Mesendoderm (in vitro differentiated cells): ENCODE measurements at regions not wholly inside any gene's neighbourhood (a gene's known extent, or its start where the extent isn't known, plus 50 kb on each side); places are given as distances from the start of the nearest gene placed in this dataset.
"Not testable (repeated sequence)": the region's sequence is repeated elsewhere in the genome, so short reads cannot be mapped to it uniquely, and the experiment has no call there.

ENCODE experiments used
- DNase-seq: peaks from one replicate; pipeline ENCODE4 v3.0.0; 2013
- H2AK5ac ChIP-seq: 2 replicates; pipeline ENCODE4 v1.6.1; 2013; ENCODE audit warnings: low read length, inconsistent platforms
- H2BK120ac ChIP-seq: 2 replicates; pipeline ENCODE4 v1.6.1; 2013; ENCODE audit warnings: low read depth, mild to moderate bottlenecking, low read length, moderate library complexity, mixed read lengths
- H2BK15ac ChIP-seq: replicated peaks from 2 replicates; pipeline ENCODE4 v1.6.1; 2013; ENCODE audit warnings: low read depth, mild to moderate bottlenecking, moderate library complexity
- H2BK5ac ChIP-seq: 2 replicates; pipeline ENCODE4 v1.6.1; 2013; ENCODE audit warnings: low read length, inconsistent platforms
- H3K18ac ChIP-seq: 2 replicates; pipeline ENCODE4 v1.6.1; 2013; ENCODE audit warnings: mild to moderate bottlenecking, low read length, mixed read lengths
- H3K23ac ChIP-seq: one replicate; pipeline ENCODE4 v1.6.1; 2013; ENCODE audit warnings: low read length
- H3K27ac ChIP-seq: 2 replicates; pipeline ENCODE4 v1.5.1; 2013; ENCODE audit warnings: low read depth, mild to moderate bottlenecking, inconsistent platforms, low read length, moderate library complexity
- H3K27me3 ChIP-seq: 2 replicates; pipeline ENCODE4 v1.6.1; 2013; ENCODE audit warnings: low read length, control low read depth, mild to moderate bottlenecking, inconsistent platforms; ENCODE audit not compliant: insufficient read depth, poor library complexity
- H3K36me3 ChIP-seq: 2 replicates; pipeline ENCODE4 v1.6.1; 2013; ENCODE audit warnings: low read length, inconsistent platforms; ENCODE audit not compliant: control insufficient read depth, insufficient read depth
- H3K4ac ChIP-seq: one replicate; pipeline ENCODE4 v1.6.1; 2013; ENCODE audit warnings: low read depth, mild to moderate bottlenecking, low read length, moderate library complexity
- H3K4me1 ChIP-seq: 2 replicates; pipeline ENCODE4 v1.6.1; 2013; ENCODE audit warnings: low read depth, low read length, inconsistent platforms; ENCODE audit not compliant: control insufficient read depth
- H3K4me2 ChIP-seq: 2 replicates; pipeline ENCODE4 v1.6.1; 2013; ENCODE audit warnings: low read length
- H3K4me3 ChIP-seq: 2 replicates; pipeline ENCODE4 v1.5.1; 2013; ENCODE audit warnings: mild to moderate bottlenecking, low read length
- H3K56ac ChIP-seq: one replicate; pipeline ENCODE4 v1.6.1; 2013; ENCODE audit warnings: low read length
- H3K79me1 ChIP-seq: 2 replicates; pipeline ENCODE4 v1.6.1; 2013; ENCODE audit warnings: low read length, inconsistent platforms
- H3K79me2 ChIP-seq: 2 replicates; pipeline ENCODE4 v1.6.1; 2013; ENCODE audit warnings: mild to moderate bottlenecking, low read length; ENCODE audit not compliant: control insufficient read depth, insufficient read depth
- H3K9ac ChIP-seq: 2 replicates; pipeline ENCODE4 v1.6.1; 2013; ENCODE audit warnings: low read length, inconsistent platforms
- H4K5ac ChIP-seq: one replicate; pipeline ENCODE4 v1.6.1; 2013; ENCODE audit warnings: low read length
- H4K8ac ChIP-seq: one replicate; pipeline ENCODE4 v1.6.1; 2013; ENCODE audit warnings: low read depth, mild to moderate bottlenecking, control low read depth, low read length, moderate library complexity
- WGBS: extraction: QIAGEN DNeasy Blood & Tissue Kit; methylation state at CpG from one replicate; pipeline ENCODE4 v1.1.7; 2013; ENCODE audit warnings: low lambda C conversion rate, missing lambda C conversion rate; ENCODE audit not compliant: insufficient coverage; ENCODE audit errors: extremely low coverage; 5-methylcytosine and 5-hydroxymethylcytosine counted together

GRCh38 chrX:555725-556666 lies 74.6 kb upstream of the SHOX start:
- Histone ChIP-seq H3K36me3 (no peaks in the 10 kb centered on the region), H2AK5ac (no peak overlapping the region), H3K23ac (no peak overlapping the region), H3K4me1 (no peaks in the 10 kb centered on the region), H2BK5ac (no peak overlapping the region), H3K4ac (no peak overlapping the region), H3K9ac (no peak overlapping the region), H3K4me3 (no peak overlapping the region), H3K18ac (no peak overlapping the region), H3K27me3 (no peaks in the 10 kb centered on the region), H3K56ac (no peak overlapping the region), H2BK15ac (no peak overlapping the region), H3K79me2 (no peaks in the 10 kb centered on the region), H4K8ac (no peak overlapping the region), H3K79me1 (no peaks in the 10 kb centered on the region), H3K4me2 (no peak overlapping the region), H3K27ac (no peak overlapping the region), H2BK120ac (no peak overlapping the region), H4K5ac (no peak overlapping the region)
- no peak for DNase-seq
- WGBS: no CpG with 5 or more reads among the region's 37 CpGs

GRCh38 chrX:557601-558000 lies 73.0 kb upstream of the SHOX start:
- not testable (repeated sequence) for H3K4me2 ChIP-seq, H3K9ac ChIP-seq, H4K5ac ChIP-seq, H3K27ac ChIP-seq, H2BK5ac ChIP-seq, H3K79me2 ChIP-seq, H3K56ac ChIP-seq, H4K8ac ChIP-seq, H3K18ac ChIP-seq, H3K4me1 ChIP-seq, H3K4ac ChIP-seq, H3K27me3 ChIP-seq, DNase-seq, H3K23ac ChIP-seq, H3K36me3 ChIP-seq, H3K79me1 ChIP-seq, H2BK120ac ChIP-seq, H2AK5ac ChIP-seq, H2BK15ac ChIP-seq, H3K4me3 ChIP-seq
- WGBS: no CpG with 5 or more reads among the region's 21 CpGs

- H3K56ac ChIP-seq, H3K27ac ChIP-seq, H2BK15ac ChIP-seq, H3K36me3 ChIP-seq, H2BK120ac ChIP-seq, H3K4me1 ChIP-seq, H3K4me3 ChIP-seq, H3K79me1 ChIP-seq, H3K79me2 ChIP-seq, H2BK5ac ChIP-seq, H3K4me2 ChIP-seq, H3K23ac ChIP-seq, H3K18ac ChIP-seq, H4K8ac ChIP-seq, H3K27me3 ChIP-seq, DNase-seq, H3K9ac ChIP-seq, H3K4ac ChIP-seq, H2AK5ac ChIP-seq, H4K5ac ChIP-seq: not testable (repeated sequence)
- no CpG with 5 or more reads among the region's 10 CpGs for WGBS
These were observed 71.3 kb upstream of the SHOX start for GRCh38 chrX:559282-559681.

- Histone ChIP-seq H3K79me1 (no peaks in the 10 kb centered on the region), H4K5ac (no peak overlapping the region), H2BK5ac (no peak overlapping the region), H3K18ac (no peak overlapping the region), H3K27ac (no peak overlapping the region), H3K4ac (no peak overlapping the region), H3K4me2 (no peak overlapping the region), H3K9ac (no peak overlapping the region), H3K23ac (no peak overlapping the region), H4K8ac (no peak overlapping the region), H2AK5ac (no peak overlapping the region), H3K4me3 (no peak overlapping the region), H3K56ac (no peak overlapping the region), H3K36me3 (no peaks in the 10 kb centered on the region), H3K79me2 (no peaks in the 10 kb centered on the region), H2BK15ac (no peak overlapping the region), H2BK120ac (no peak overlapping the region), H3K4me1 (no peaks in the 10 kb centered on the region), H3K27me3 (no peaks in the 10 kb centered on the region)
- no peak for DNase-seq
- WGBS: no CpG with 5 or more reads among the region's 8 CpGs
These were observed 62.7 kb upstream of the SHOX start for GRCh38 chrX:567891-568290.

GRCh38 chrX:568311-568710 lies 62.3 kb upstream of the SHOX start:
- Histone ChIP-seq H3K4ac (no peak overlapping the region), H3K4me3 (no peak overlapping the region), H2BK5ac (no peak overlapping the region), H3K27me3 (no peaks in the 10 kb centered on the region), H3K4me2 (no peak overlapping the region), H3K79me1 (no peaks in the 10 kb centered on the region), H4K5ac (no peak overlapping the region), H4K8ac (no peak overlapping the region), H3K36me3 (no peaks in the 10 kb centered on the region), H3K56ac (no peak overlapping the region), H2BK15ac (no peak overlapping the region), H3K27ac (no peak overlapping the region), H2BK120ac (no peak overlapping the region), H3K9ac (no peak overlapping the region), H3K18ac (no peak overlapping the region), H3K79me2 (no peaks in the 10 kb centered on the region), H3K23ac (no peak overlapping the region), H2AK5ac (no peak overlapping the region), H3K4me1 (no peaks in the 10 kb centered on the region)
- DNase-seq: no peak
- WGBS: no CpG with 5 or more reads among the region's 1 CpG
